HL-60 (cell line): ENCODE measurements at regions not wholly inside any gene's neighbourhood (a gene's known extent, or its start where the extent isn't known, plus 50 kb on each side); places are given as distances from the start of the nearest gene placed in this dataset.

Experiments used
- CTCF ChIP-seq: IDR thresholded peaks from one replicate; pipeline ENCODE4 v1.5.1; 2011; ENCODE audit warnings: low read length, control low read depth, inconsistent platforms; ENCODE audit not compliant: insufficient read depth
- GABPA ChIP-seq: IDR thresholded peaks from 2 replicates; pipeline ENCODE4 v1.6.1; 2012; ENCODE audit warnings: low read depth
- SPI1 ChIP-seq: IDR thresholded peaks from 2 replicates; pipeline ENCODE4 v1.6.1; 2012; ENCODE audit warnings: low read depth, mild to moderate bottlenecking, borderline replicate concordance

GRCh38 chr9:75451045-75451444 is 362.7 kb downstream of the OSTF1 start:
- no peak for TF ChIP-seq CTCF
- no peak for TF ChIP-seq GABPA
- TF ChIP-seq SPI1 = no peak
